NCI-H2107 (cell line): ENCODE measurements at regions not wholly inside any gene's neighbourhood (a gene's known extent, or its start where the extent isn't known, plus 50 kb on each side); places are given as distances from the start of the nearest gene placed in this dataset.
"Not testable (repeated sequence)": the region's sequence is repeated elsewhere in the genome, so short reads cannot be mapped to it uniquely, and the experiment has no call there.

Experiments used
- DNase-seq: peaks from one replicate; lab custom pipeline; 2025; lab: John Stamatoyannopoulos, UW

GRCh38 chr2:146602856-146603255, 1242.0 kb upstream of the ACVR2A start:
- no peak for DNase-seq

GRCh38 chr2:146602383-146602782, 1242.4 kb upstream of the ACVR2A start:
- DNase-seq: no peak

GRCh38 chr2:146598791-146599190, 1246.0 kb upstream of the ACVR2A start:
- DNase-seq: no peak

GRCh38 chr2:146597291-146597690, 1247.5 kb upstream of the ACVR2A start:
- DNase-seq: no peak

GRCh38 chr2:146591908-146592307, 1252.9 kb upstream of the ACVR2A start:
- no peak for DNase-seq

GRCh38 chr2:146587291-146587713, 1257.5 kb upstream of the ACVR2A start:
- DNase-seq: no peak

- DNase-seq: no peak
These were observed 1260.5 kb upstream of the ACVR2A start for GRCh38 chr2:146584316-146584715.

GRCh38 chr2:146579147-146579930, 1265.5 kb upstream of the ACVR2A start:
- no peak for DNase-seq

- DNase-seq: no peak
These were observed 1268.3 kb upstream of the ACVR2A start for GRCh38 chr2:146576339-146577111.

GRCh38 chr2:146572598-146572997, 1272.2 kb upstream of the ACVR2A start:
- DNase-seq: no peak

GRCh38 chr2:146561996-146562395, 1282.8 kb upstream of the ACVR2A start:
- no peak for DNase-seq

GRCh38 chr2:146547236-146547635, 1297.6 kb upstream of the ACVR2A start:
- no peak for DNase-seq

GRCh38 chr2:146544701-146545100, 1300.1 kb upstream of the ACVR2A start:
- DNase-seq: no peak

- DNase-seq: no peak
These were observed 1302.9 kb upstream of the ACVR2A start for GRCh38 chr2:146541896-146542295.

- no peak for DNase-seq
These were observed 1304.4 kb upstream of the ACVR2A start for GRCh38 chr2:146540271-146540932.

- not testable (repeated sequence) for DNase-seq
These were observed 1305.1 kb upstream of the ACVR2A start for GRCh38 chr2:146539739-146540138.

GRCh38 chr2:146537477-146537876, 1307.4 kb upstream of the ACVR2A start:
- no peak for DNase-seq

- DNase-seq: no peak
These were observed 1312.2 kb upstream of the ACVR2A start for GRCh38 chr2:146532509-146533147.

- DNase-seq: no peak
These were observed 1312.8 kb upstream of the ACVR2A start for GRCh38 chr2:146532009-146532408.

- DNase-seq: no peak
These were observed 1313.9 kb upstream of the ACVR2A start for GRCh38 chr2:146530886-146531285.

GRCh38 chr2:146527166-146527565, 1317.7 kb upstream of the ACVR2A start:
- DNase-seq: no peak

GRCh38 chr2:146523196-146523595, 1321.6 kb upstream of the ACVR2A start:
- DNase-seq: no peak
